GM18508 (cell line): ENCODE measurements at regions not wholly inside any gene's neighbourhood (a gene's known extent, or its start where the extent isn't known, plus 50 kb on each side); places are given as distances from the start of the nearest gene placed in this dataset.
"Not testable (repeated sequence)": the region's sequence is repeated elsewhere in the genome, so short reads cannot be mapped to it uniquely, and the experiment has no call there.

Source experiments
- ATAC-seq: cut with Tn5 transposase; IDR thresholded peaks from one replicate; pipeline ENCODE4 v1.9.1; 2021; ENCODE audit warnings: moderate number of reproducible peaks; ENCODE audit not compliant: insufficient read depth, unreplicated experiment

GRCh38 chr7:12826079-12826478 is 138.6 kb downstream of the ARL4A start:
- ATAC-seq: no peak

- ATAC-seq: no peak
Observed at GRCh38 chr7:12827219-12827821, 139.9 kb downstream of the ARL4A start.

- no peak for ATAC-seq
Observed at GRCh38 chr7:12827920-12828319, 140.5 kb downstream of the ARL4A start.

GRCh38 chr7:12831024-12831423 is 143.6 kb downstream of the ARL4A start:
- ATAC-seq: no peak

- no peak for ATAC-seq
Observed at GRCh38 chr7:12833829-12834228, 146.4 kb downstream of the ARL4A start.

DNA sequence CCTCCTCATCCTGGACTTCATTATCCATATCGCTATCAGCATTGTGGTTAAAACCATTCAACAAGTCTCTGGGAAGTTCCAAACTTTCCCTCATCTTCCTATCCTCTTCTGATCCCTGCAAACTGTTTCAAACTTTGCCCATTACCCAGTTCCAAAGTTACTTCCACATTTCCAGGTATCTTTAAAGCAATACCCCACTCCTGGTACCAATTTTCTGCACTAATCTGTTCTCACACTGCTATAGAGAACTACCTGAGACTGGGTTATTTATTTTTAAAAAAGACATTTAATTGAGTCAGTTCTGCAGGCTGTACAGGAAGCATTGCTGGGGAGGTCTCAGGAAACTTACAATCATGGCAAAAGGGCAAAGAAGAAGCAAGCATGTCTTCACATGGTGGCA is 147.3 kb downstream of the ARL4A start:
- no peak for ATAC-seq

DNA sequence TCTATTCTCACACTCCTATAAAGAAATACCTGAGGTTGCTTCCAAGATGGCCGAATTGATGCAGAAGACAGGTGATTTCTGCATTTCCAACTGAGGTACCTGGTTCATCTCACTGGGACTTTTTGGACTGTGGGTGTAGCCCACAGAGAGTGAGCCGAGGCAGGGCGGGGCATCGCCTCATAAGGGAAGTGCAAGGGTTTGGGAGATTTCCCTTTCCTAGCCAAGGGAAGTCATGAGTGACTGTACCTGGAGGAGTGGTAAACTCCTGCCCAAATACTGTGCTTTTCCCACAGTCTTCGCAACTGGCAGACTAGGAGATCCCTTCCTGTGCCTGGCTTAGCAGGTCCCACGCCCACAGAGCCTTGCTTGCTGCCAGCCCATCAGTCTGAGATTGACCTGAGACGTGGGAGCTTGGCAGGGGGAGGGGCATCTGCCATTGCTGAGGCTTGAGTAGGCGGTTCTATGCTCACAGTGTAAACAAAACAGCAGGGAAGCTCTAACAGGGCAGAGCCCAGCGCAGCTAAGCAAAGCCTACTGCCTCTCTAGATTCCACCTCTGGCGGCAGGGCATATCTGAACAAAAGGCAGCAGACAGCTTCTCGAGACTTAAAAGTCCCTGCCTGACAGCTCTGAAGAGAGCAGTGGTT is 152.2 kb downstream of the ARL4A start:
- ATAC-seq: no peak

- not testable (repeated sequence) for ATAC-seq
Observed at GRCh38 chr7:12844732-12845131, 157.3 kb downstream of the ARL4A start.

- no peak for ATAC-seq
Observed at GRCh38 chr7:12847001-12847400, 159.6 kb downstream of the ARL4A start.

GRCh38 chr7:12851142-12851541 is 163.7 kb downstream of the ARL4A start:
- no peak for ATAC-seq

DNA sequence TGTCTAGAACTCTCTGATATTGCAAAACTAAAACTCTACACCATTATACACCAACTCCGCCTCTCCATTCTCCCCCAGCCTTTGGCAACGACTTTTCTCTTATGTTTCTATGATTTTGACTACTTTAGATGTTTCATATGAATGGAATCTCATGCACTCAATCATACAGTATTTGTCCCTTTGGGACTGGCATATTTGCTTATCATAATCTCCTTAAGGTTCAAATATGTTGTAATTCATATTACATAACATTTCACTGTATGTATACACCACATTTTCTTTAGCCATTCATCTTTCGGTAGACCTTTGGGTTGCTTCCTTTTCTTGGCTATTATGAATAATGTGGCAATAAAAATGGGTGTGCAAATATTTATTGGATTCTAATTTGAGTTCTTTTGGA is 164.4 kb downstream of the ARL4A start:
- no peak for ATAC-seq

DNA sequence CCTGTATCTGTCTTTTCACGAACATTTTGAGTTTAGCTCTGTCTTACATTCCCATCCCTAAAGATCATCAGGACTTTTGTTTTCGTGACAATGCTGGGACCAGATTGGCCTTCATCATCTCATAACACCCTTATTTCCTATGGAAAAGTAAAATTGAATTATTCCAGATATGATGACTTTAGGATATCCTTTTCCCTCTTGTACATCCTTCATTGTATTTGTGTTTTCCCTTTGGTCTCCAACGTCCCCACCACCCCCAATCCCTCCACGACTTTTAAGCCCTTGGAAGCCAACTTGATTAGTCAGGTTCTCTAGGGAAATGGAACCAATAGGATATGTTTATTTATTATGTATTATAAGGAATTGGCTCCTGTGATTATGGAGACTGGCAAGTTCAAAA is 167.6 kb downstream of the ARL4A start:
- ATAC-seq: no peak

DNA sequence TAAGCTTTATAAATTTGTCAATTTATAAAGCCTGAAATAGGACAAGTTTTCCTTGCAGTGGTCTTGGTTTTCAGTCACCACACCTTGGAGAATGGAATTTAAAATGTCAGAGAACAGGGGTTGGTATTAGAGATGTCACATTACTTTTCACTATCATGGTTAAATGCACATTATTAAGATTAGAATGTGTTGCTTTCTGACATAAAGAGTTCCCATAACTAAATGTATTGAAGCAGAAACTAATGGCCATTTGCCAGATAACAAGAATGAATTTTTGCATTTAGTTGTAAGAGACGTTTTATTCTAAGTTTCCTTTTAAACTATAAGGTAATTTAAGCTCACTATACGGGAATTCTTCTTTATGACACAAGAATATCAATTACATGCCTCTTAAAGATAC is 172.3 kb downstream of the ARL4A start:
- no peak for ATAC-seq

DNA sequence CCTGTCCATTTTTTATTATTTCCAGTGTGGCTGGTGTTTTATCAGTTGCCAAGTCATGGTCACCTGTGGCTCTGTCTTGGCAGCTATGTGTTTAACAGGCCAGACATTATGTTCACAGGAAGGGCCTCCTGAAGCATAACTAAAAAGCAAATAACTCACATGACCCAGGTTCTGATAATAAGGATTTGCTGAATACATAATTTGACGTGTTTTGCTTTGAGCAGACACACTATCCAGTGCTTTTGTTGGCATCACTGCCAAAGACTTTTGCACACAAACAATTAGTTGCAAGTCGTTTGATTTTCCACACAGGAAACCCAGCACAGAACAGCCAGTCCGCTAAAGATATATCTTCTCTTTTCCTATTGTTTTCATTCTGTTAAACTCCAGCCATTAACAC is 173.6 kb downstream of the ARL4A start:
- no peak for ATAC-seq

- ATAC-seq: no peak
Observed at GRCh38 chr7:12862146-12862545, 174.7 kb downstream of the ARL4A start.

GRCh38 chr7:12864470-12865046 is 177.1 kb downstream of the ARL4A start:
- no peak for ATAC-seq

DNA sequence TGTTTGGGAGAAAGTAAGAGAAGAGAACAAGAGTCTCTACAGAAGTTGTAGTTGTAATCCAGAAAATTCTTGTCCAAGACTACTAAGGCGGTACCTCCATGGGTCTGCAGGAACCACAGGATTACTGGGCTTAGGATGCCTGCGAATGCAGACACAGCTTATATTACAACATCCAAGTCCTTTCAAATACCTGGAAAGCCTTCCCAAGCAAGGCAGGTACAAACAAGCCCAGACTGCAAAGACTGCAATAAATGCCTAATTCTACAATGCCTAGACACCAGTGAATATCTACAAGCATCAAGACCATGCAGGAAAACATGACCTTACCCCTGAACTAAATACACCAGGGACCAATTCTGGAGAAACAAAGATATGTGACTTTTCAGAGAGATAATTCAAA is 178.2 kb downstream of the ARL4A start:
- no peak for ATAC-seq

DNA sequence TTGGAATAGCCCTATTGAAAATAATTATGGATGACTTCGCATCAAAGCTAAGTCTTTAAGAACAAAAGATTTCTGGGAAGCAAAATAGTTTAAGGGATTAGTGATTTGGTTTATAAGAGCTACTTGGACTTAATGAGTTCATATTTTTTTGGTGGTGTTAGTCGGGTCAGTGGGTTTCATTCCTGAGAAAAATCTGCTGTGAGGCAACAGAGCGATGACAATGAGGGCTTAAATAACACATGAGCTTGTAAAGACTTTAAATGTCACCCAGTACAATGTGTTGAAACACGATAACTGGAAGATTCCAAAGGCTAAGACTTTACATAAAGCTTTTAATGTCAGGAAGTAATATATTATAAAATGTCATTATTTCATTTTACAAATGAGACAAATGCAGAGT is 178.8 kb downstream of the ARL4A start:
- no peak for ATAC-seq

DNA sequence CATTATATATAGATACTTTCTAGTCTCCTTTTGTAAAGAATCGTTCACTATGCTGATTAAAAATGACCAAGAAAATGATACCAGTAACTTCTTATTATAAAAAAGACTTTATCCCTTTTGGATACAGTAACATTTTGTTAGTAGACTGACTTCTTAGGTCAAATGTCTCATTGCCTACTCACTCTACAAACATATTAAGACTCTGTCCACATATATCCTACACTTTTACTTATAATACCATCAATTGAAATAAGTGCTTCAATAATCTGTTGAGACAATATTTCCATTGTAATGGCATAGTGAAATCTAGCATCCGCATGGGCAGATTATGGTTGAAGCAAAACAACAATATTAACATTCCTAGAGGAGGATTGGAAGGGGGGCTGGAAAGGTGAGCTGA is 180.6 kb downstream of the ARL4A start:
- no peak for ATAC-seq

- no peak for ATAC-seq
Observed at GRCh38 chr7:12870219-12870618, 182.8 kb downstream of the ARL4A start.

DNA sequence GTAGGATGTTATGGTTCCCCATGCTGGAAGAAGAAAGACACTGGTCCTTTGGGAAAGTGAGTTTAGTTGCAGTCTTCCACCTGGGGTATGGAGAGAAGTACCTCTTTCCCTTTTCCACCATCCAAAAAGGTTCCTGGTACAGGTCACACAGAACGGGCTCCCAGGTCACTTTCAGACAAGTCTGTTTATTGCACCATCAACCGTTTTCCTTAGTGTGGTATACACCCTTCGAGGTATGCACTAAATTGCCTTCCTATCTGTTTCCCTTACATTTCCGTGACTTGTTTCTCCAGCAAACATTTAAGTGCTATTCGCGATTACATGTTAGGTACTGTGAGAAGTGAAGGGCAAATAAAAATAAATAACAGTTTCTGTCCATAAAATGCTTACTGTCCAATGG is 185.1 kb downstream of the ARL4A start:
- ATAC-seq: no peak

- ATAC-seq: no peak
Observed at GRCh38 chr7:12873571-12873970, 186.1 kb downstream of the ARL4A start.
